MG63 (cell line): ENCODE measurements at regions not wholly inside any gene's neighbourhood (a gene's known extent, or its start where the extent isn't known, plus 50 kb on each side); places are given as distances from the start of the nearest gene placed in this dataset.

ENCODE experiments used
- DNase-seq: peaks from one replicate; pipeline ENCODE4 v3.0.0-alpha.2; 2020
- H3K27me3 ChIP-seq: fragments of 250-450 bp; sonication (Bioruptor Pico); 2 replicates; pipeline ENCODE4 v1.5.1; 2020; ENCODE audit warnings: mild to moderate bottlenecking, moderate library complexity
- H3K36me3 ChIP-seq: fragments of 250-450 bp; sonication (Bioruptor Pico); 2 replicates; pipeline ENCODE4 v1.5.1; 2020; ENCODE audit warnings: mild to moderate bottlenecking, moderate library complexity
- H3K4me3 ChIP-seq: fragments of 250-450 bp; sonication (Bioruptor Pico); 2 replicates; pipeline ENCODE4 v1.5.1; 2020; ENCODE audit warnings: mild to moderate bottlenecking, moderate library complexity
- H3K9me3 ChIP-seq: fragments of 250-450 bp; sonication (Bioruptor Pico); 2 replicates; pipeline ENCODE4 v1.5.1; 2020; ENCODE audit warnings: mild to moderate bottlenecking, moderate library complexity

DNA sequence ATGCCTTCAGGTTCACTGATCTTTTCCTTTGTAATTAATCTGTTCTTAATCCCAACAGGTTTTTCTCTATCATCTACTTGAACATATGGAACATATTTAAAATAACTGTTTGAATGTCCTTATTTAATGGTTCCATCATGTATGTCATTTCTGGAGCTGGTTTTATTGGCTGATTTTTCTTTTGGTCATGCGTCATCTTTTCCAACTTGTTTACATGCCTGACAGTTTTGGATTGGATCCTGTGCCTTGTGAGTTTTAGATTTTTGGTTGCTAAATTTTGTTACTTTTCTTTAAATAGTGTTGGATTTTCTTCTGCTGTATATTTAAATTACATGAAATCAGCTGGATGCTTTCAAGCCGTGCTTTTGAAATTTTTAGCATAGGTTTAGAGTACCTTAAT is 237.3 kb upstream of the DAAM1 start:
- H3K27me3 ChIP-seq: no peaks in the 10 kb centered on the region
- no peak overlapping the region for H3K4me3 ChIP-seq
- H3K9me3 ChIP-seq: no peaks in the 10 kb centered on the region; the same call in 1 of the 2 replicates
- no peaks in the 10 kb centered on the region for H3K36me3 ChIP-seq
- DNase-seq: no peak

DNA sequence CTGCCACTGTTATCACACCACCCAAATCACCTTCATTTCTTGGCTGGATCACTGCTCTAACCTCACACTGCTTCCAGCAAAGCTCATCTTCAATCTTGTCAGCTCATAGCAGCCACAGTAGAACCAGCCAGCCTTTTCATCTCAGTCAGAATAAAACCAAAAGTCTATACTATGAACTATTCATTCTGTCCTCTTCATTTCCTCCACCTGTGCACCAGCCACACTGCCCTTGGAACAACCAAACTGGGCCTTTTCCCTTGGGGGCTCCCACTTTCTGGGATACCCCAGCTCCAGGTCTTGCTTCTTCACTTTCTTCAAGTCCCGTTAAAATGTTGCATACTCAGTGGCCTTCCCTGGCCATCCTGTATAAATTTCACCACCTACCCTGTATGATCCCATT is 234.4 kb upstream of the DAAM1 start:
- Histone ChIP-seq H3K27me3 (no peaks in the 10 kb centered on the region), H3K9me3 (no peaks in the 10 kb centered on the region; the same call in 1 of the 2 replicates), H3K36me3 (no peaks in the 10 kb centered on the region), H3K4me3 (no peak overlapping the region)
- no peak for DNase-seq

DNA sequence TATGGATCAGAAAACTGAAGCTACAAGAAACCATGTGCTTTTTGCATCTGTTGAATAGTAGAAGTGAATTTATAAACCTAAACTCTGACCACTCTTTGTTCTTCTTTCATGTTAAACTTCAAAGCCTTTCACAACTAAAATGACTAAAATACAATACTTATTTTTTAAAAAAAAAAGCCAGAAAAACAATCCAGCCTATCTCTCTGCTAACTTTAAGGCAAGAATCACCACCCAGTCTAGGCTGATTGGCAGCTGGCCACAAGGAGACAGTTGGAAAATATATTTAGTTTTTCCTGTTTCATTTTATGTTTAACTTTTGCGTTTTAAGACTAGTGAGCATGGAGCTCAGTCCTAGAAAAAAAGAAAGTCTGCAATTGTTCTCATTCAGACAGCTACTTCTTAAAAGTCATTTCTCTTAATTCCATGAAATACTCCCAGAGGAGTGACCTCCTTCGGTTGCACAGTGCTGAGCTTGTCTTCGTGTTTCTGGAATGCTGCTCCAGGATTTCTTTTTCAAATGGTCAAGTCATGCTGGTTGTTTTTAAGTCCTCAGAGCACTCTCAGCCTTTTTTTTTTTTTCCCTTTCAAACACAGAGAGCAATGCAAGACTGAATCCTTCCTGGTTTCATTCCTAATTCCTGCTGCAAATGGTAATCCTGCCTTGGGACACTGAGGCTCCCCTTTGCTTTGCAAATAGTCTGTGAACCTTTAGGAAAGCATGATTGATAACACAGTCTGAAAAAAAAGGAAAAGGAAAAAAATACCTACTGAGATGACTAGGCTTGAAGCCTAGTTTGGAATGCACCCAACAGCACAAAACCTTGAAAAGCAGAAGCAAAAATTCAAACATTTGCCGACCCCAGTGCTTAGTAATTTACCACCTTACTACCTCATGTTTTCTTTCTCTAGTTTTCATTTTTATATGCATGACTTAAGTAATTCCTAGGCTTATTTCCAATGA is 233.3 kb upstream of the DAAM1 start:
- Histone ChIP-seq H3K4me3 (no peak overlapping the region), H3K36me3 (no peaks in the 10 kb centered on the region), H3K9me3 (no peaks in the 10 kb centered on the region; the same call in 1 of the 2 replicates), H3K27me3 (no peaks in the 10 kb centered on the region)
- no peak for DNase-seq

DNA sequence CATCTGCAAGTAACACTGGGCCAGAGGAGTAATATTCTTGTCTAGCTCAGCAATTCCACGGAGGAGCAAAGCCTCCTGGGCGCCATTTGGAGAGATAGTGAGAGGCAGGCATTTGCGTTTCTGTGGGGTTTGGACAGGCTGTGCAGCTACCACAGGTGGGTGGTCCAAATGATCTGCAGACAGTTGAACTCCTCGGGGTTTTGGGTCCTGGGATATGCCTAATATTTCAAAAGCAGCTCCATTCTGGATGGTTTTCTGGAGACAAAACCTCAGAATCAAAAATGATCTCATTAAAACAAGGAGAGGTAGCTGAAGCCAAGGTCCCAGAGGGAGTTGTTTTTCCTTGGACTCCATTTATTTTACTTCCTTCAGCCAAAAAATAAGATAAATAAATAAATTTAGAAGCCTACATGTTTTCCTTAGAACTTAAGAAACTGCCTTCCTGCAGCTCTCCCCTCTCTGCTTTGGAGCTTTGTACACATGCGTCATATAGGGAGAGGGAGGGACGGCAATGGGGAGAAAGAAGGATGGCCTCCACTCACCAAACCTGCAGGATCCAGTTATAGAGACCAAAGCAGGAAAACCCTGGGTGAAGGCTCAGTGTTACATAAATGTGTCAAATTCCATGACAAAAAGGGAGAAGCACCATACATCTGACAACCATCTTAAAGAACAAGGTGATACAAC is 227.3 kb upstream of the DAAM1 start:
- Histone ChIP-seq H3K4me3 (no peak overlapping the region), H3K27me3 (no peaks in the 10 kb centered on the region), H3K9me3 (no peaks in the 10 kb centered on the region), H3K36me3 (no peaks in the 10 kb centered on the region)
- DNase-seq: no peak

DNA sequence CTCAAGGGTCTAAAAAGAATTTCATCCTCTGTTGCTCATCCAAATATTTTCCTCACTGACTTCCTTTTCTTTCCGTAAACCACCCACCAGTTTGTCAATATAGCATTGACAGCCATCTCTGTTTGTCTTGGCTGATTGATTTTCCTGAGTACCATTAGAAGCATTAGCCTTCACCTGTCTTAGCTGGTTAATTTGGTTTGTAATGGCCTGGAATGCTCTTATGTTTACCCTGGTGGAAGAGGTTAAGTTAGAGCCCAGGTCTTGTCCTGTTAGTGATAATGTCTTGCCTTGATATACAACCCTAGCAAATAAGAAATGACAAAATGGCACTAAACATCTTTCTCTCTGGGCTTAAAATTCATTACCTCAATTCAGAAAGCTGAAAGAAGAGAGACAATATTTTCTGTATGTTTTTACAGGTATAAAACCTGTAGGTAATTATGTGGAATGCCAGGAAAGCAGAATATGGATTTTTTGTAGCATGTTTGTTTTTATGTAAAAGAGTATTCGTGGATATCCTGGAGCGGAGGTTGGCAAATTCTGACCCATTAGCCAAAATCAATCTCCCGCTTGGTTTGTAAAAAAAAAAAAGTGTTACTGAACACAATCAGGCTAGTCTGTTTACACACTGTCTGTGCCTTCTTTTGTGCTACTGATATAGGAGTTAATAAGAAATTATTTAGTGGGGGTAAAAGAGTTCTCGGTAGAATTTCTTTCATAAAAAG is 224.4 kb upstream of the DAAM1 start:
- H3K27me3 ChIP-seq: no peaks in the 10 kb centered on the region
- no peaks in the 10 kb centered on the region for H3K9me3 ChIP-seq
- no peaks in the 10 kb centered on the region for H3K36me3 ChIP-seq
- H3K4me3 ChIP-seq: no peak overlapping the region
- DNase-seq: no peak

DNA sequence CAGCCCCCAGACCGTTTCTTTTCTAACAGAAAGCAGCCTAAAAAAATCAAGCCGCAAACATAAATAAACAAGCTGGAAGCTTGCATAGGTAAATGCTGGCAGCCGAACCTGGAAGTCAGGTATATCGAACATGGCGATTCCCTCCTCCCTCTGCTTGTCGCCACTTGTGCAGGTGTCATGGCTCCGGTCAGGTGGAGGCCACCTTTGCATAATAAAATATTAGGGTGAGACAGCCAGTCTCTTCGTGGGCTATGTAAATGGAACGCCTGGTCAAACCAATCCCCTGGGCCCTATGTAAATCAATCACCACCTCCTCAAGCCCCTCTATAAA is 223.9 kb upstream of the DAAM1 start:
- H3K4me3 ChIP-seq: no peak overlapping the region
- no peaks in the 10 kb centered on the region for H3K36me3 ChIP-seq
- DNase-seq: no peak
- H3K27me3 ChIP-seq: no peaks in the 10 kb centered on the region
- no peaks in the 10 kb centered on the region for H3K9me3 ChIP-seq

DNA sequence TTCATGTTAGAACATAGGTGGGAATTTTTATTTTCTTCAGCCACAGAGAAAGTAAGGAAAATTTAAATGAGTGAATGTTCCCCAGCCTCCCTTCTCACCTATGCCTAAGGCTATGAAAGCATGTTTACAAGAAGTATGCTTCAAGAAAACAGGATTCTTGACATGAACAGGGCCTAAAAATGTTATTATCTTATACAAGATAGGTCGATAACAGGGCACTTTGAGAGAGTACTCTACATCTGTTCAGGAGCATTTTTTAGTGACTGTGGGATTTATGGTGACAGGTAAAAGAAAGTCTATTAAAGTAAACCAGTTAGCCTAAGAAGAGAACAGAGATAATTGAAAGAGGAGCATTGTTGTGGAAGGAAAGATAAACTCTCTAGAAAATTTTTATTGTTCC is 222.9 kb upstream of the DAAM1 start:
- Histone ChIP-seq H3K4me3 (no peak overlapping the region), H3K9me3 (no peaks in the 10 kb centered on the region), H3K36me3 (no peaks in the 10 kb centered on the region), H3K27me3 (no peaks in the 10 kb centered on the region)
- DNase-seq: no peak

DNA sequence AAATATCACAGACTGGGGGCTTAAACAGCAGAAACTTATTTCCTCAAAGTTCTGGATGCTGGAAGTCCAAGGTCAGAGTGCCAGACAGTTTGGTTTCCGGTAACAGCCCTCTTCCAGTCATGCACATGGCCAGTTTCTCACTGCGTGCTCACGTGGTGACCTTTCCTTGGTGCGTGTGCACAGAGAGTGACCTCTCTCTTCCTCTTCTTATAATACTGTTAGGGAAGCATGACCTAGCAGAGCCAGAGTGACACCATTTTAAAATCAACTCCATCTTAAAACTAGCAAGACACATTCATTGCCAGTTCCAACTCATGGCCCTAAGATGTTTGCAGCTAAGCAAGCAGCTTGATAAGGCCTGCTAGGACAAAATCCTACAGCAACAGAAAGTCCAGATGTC is 221.5 kb upstream of the DAAM1 start:
- H3K36me3 ChIP-seq: no peaks in the 10 kb centered on the region
- no peak for DNase-seq
- H3K4me3 ChIP-seq: no peak overlapping the region
- H3K9me3 ChIP-seq: no peaks in the 10 kb centered on the region
- H3K27me3 ChIP-seq: no peaks in the 10 kb centered on the region

DNA sequence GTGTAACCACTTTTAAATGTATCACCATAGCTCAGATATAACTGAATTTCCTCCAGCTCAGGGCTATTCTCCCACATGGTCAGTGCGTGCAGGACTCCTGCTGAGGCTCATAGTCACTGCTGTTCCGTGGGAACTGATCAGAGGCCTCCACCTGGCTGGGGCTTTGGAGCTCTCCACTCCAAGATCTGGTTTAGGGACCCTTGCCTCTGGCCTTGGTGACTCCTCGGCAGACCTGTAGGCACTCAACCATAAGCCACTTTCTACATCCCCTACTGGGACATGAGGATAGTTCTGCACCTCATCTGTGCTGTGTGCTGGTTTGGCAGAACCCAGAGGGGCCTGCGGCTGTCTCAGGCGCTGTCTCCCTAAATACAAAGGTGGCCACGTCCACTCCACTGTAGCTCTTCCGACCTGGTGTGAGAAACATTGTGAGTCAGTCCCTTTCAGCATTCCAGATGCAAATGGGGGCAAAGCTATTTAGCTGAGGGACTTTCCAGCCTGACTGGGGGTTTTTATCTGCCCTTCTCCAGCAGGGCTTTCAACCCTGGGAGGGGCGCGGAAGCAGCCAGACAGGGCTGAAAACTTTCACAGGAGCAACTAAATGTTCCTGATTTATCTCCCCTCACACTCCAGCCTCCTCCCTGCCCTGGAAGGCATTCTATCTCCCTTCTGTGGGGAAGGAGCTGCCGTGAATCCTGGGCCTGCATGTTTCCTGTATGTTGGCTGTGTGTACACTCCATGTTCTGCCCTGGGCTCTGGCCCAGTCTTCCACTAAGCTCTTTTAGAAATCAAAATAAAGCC is 218.3 kb upstream of the DAAM1 start:
- Histone ChIP-seq H3K4me3 (no peak overlapping the region), H3K9me3 (no peaks in the 10 kb centered on the region), H3K27me3 (no peaks in the 10 kb centered on the region), H3K36me3 (no peaks in the 10 kb centered on the region)
- DNase-seq: no peak

DNA sequence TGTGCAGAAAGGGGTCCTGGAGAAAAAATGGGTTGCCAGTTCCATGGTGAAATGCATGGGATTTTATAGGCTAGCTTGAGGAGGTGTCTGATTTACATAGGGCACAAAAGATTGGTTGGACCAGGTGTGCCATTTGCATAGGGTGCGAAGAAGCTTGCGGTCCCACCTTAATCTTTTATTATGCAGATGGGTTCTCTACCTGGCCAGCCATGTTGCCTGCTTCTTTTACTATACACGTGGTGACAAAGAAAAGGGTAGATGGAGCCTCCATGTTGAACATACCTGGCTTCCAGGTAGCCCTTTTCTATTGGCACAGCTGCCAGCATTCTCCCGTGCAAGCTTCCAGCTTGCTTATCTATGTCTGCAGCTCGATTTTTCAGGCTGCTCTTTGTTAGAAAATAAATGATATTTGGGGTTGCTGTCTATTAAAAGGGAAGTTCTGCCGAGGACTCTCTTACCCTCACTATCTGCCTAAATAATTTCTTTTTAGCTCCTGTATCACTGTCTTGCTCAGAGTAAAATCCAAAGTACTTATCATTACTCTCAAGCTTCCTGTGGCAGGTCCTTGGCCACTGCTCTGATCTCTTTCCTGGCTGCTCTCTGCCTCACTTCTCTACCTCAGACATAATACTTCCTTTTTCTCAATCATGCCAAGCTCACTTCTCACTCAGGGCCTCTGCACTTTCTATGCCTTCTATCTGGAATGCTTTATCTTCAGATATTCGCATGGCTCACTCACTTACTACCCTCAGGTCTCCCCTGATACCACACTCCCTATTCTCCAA is 216.0 kb upstream of the DAAM1 start:
- no peaks in the 10 kb centered on the region for H3K27me3 ChIP-seq
- no peak overlapping the region for H3K4me3 ChIP-seq
- no peaks in the 10 kb centered on the region for H3K36me3 ChIP-seq
- H3K9me3 ChIP-seq: no peaks in the 10 kb centered on the region
- DNase-seq: no peak

DNA sequence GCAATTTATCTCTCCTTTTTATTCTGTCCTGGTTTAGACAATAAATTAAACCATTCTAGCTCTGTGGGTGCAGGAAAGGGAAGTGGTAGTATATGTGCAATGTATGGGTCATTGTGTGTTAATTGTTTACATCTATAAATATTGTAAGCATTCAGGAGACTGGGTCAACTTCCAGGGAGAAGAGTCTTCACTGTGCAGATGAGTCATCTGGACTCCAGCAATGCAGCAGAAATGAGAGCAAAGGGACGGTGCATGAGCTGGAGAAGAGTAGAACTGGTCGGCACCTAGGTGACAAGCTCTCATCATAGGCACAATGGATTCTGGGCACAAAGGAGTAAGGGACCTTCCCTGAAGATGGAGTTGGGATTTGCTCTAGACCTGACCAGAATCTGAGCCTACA is 211.1 kb upstream of the DAAM1 start:
- DNase-seq: peak; percentile 32
- H3K9me3 ChIP-seq: no peaks in the 10 kb centered on the region
- H3K4me3 ChIP-seq: no peak overlapping the region
- no peaks in the 10 kb centered on the region for H3K27me3 ChIP-seq
- no peaks in the 10 kb centered on the region for H3K36me3 ChIP-seq

DNA sequence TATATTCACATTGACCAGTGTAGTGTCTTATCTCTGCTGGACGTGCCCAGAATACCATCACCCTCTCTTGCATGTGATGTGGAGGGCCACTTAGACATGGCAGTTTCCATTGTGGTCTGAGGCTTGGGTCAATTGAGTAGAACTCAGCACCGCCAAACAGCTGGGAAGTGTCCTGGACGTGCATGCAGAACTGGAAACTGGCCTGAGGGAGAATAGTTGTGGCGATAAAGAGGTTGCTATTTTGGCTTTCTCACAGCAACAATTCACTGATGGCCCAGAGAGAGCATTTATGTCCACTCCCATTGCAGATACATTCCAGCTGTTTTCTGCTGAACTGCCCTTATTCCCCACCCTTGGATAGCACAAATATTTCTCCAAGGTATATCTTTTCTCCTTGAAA is 210.1 kb upstream of the DAAM1 start:
- Histone ChIP-seq H3K27me3 (no peaks in the 10 kb centered on the region), H3K36me3 (no peaks in the 10 kb centered on the region), H3K9me3 (no peaks in the 10 kb centered on the region), H3K4me3 (no peak overlapping the region)
- DNase-seq: no peak

DNA sequence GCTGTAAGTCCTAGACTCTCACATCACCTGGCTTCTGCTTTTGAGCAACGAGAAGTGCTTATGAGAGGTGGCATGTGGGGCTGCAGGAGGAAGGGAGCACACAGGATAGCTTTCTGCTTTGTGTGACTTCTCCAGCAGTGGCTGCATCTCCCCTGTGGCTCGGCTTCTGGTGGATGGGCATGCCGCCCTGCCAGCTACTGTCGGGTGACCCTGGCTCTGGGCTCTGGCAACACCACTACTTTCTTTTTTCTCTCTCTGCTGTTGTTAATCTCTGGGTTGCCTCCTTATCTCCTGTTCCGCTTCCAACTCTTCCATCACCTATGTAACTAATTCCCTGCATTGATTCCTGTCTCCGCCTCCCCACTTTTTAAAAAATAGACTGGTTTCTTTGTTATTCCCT is 209.1 kb upstream of the DAAM1 start:
- H3K36me3 ChIP-seq: no peaks in the 10 kb centered on the region
- no peak for DNase-seq
- no peaks in the 10 kb centered on the region for H3K27me3 ChIP-seq
- H3K9me3 ChIP-seq: no peaks in the 10 kb centered on the region
- H3K4me3 ChIP-seq: no peak overlapping the region

DNA sequence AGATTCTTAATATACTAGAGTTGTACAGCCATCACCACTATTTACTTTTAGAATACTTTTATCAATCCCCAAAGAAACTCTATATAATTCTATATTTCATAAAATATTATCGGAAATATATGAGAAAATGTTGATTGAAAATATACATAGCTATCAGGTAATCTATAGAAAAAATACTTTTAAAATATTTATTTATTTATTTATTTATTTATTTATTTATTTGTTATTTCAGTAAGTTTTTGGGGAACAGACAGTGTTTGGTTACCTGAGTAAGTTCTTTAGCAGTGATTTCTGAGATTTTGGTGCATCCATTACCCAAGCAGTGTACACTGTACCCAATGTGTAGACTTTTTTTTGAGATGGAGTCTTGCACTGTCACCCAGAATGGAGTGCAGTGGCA is 206.6 kb upstream of the DAAM1 start:
- Histone ChIP-seq H3K27me3 (no peaks in the 10 kb centered on the region), H3K4me3 (no peak overlapping the region), H3K9me3 (no peaks in the 10 kb centered on the region), H3K36me3 (no peaks in the 10 kb centered on the region)
- DNase-seq: no peak

DNA sequence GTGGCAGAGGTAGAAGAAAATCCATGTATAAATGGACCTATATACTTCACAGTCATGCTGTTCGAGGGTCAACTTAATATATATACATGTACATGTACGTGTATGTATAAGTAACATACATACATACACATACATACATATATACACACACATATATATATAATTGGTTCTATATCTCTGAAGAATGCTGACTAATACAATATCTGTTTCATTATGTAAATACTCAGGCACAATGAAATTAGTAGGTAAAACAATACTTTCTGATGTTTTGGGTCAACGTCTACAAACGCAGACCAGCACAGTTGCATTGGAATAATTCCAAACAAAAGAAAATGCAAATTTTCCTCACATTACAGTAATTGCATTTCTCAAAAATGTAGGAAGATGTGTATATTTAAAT is 202.7 kb upstream of the DAAM1 start:
- Histone ChIP-seq H3K4me3 (no peak overlapping the region), H3K36me3 (no peaks in the 10 kb centered on the region), H3K27me3 (no peaks in the 10 kb centered on the region), H3K9me3 (no peaks in the 10 kb centered on the region)
- DNase-seq: no peak

DNA sequence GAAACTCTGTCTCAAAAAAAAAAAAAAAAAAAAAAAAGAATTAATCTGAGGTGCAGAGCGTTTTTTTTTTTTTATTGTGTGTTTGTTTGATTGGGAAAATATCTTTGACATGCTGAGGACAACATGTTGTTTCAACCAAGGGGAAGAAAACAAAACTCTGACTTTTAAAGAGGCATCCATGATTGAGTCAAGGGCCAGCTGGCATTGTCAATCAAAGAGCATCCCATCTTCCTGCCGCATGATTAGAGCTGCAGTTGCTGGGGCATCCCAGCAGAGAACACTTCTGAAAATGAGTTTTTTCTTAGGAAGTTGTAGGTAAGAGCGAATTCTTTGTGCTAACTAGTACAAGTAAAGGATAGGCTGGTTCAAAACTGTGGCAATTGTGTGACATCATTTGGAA is 200.9 kb upstream of the DAAM1 start:
- no peak for DNase-seq
- Histone ChIP-seq H3K9me3 (no peaks in the 10 kb centered on the region), H3K4me3 (no peak overlapping the region), H3K27me3 (no peaks in the 10 kb centered on the region), H3K36me3 (no peaks in the 10 kb centered on the region)
